A673 (cell line): ENCODE measurements at regions not wholly inside any gene's neighbourhood (a gene's known extent, or its start where the extent isn't known, plus 50 kb on each side); places are given as distances from the start of the nearest gene placed in this dataset.

ENCODE experiments used
- BruUV-seq: library from RNA; stranded (reverse); fragments of 400-500 nt; replicated peaks from 2 replicates; lab custom pipeline; 2021; lab: Mats Ljungman, UMichigan
- CTCF ChIA-PET: fragments of 300-600 bp; sonication (Branson Sonifier 250); formaldehyde crosslinking; loops from one replicate; lab custom pipeline; 2022; ENCODE audit warnings: antibody characterized with exemption; lab: Charles Lee
- POLR2A ChIA-PET: fragments of 300-600 bp; sonication (Branson Sonifier 250); formaldehyde crosslinking; loops from one replicate; lab custom pipeline; 2022; ENCODE audit warnings: antibody characterized with exemption; ENCODE audit not compliant: low non-redundant PET; lab: Charles Lee
- DNase-seq: peaks from one replicate; pipeline ENCODE4 v3.0.0-alpha.2; 2015; ENCODE audit warnings: low spot score
- H3K27ac ChIP-seq: fragments of 200-600 bp; sonication (generic); 2 replicates; pipeline ENCODE4 v1.5.1; 2016; ENCODE audit warnings: mixed run types, low read depth, mild to moderate bottlenecking, mixed read lengths, antibody characterized with exemption, low read length; ENCODE audit not compliant: poor library complexity, severe bottlenecking
- H3K27me3 ChIP-seq: fragments of 200-600 bp; sonication (generic); replicated peaks from 2 replicates; pipeline ENCODE4 v1.6.1; 2017; ENCODE audit warnings: mixed run types, low read depth, mild to moderate bottlenecking, mixed read lengths, antibody characterized with exemption, low read length; ENCODE audit not compliant: insufficient read depth, poor library complexity
- H3K36me3 ChIP-seq: fragments of 200-600 bp; sonication (generic); 2 replicates; pipeline ENCODE4 v1.6.1; 2016; ENCODE audit warnings: mixed run types, mild to moderate bottlenecking, mixed read lengths, antibody characterized with exemption, low read length; ENCODE audit not compliant: insufficient read depth, poor library complexity, severe bottlenecking
- H3K4me1 ChIP-seq: fragments of 200-600 bp; sonication (generic); 2 replicates; pipeline ENCODE4 v1.6.1; 2017; ENCODE audit warnings: mixed run types, mild to moderate bottlenecking, mixed read lengths, antibody characterized with exemption, low read length; ENCODE audit not compliant: insufficient read depth, poor library complexity, severe bottlenecking
- H3K4me3 ChIP-seq: fragments of 200-600 bp; sonication (generic); 2 replicates; pipeline ENCODE4 v1.5.1; 2016; ENCODE audit warnings: low read depth, mixed run types, mild to moderate bottlenecking, mixed read lengths, low read length; ENCODE audit not compliant: poor library complexity, severe bottlenecking
- H3K9me3 ChIP-seq: fragments of 200-600 bp; sonication (generic); 2 replicates; pipeline ENCODE4 v1.6.1; 2016; ENCODE audit warnings: mixed run types, low read depth, mild to moderate bottlenecking, mixed read lengths, antibody characterized with exemption, low read length; ENCODE audit not compliant: poor library complexity, severe bottlenecking
- EZH2 ChIP-seq: fragments of 200-600 bp; sonication (generic); IDR thresholded peaks from 2 replicates; pipeline ENCODE4 v1.6.1; 2017; ENCODE audit warnings: borderline replicate concordance, low read depth, mild to moderate bottlenecking, mixed read lengths, antibody characterized with exemption, low read length; ENCODE audit not compliant: poor library complexity, severe bottlenecking
- intact Hi-C: fragments of 100-400 bp; cut with micrococcal nuclease; formaldehyde crosslinking; loops from one replicate; pipeline ENCODE4 v1.10.0; 2022; ENCODE audit not compliant: unreplicated experiment
- TF ChIP-seq, protein P1 (sequence below): fragments of 300-800, 200-600 bp; sonication (generic); conservative IDR thresholded peaks from 2 replicates; pipeline ENCODE4 v1.5.1; 2017; ENCODE audit warnings: low read depth, mild to moderate bottlenecking, antibody characterized with exemption, low read length, moderate library complexity, mixed read lengths

DNA sequence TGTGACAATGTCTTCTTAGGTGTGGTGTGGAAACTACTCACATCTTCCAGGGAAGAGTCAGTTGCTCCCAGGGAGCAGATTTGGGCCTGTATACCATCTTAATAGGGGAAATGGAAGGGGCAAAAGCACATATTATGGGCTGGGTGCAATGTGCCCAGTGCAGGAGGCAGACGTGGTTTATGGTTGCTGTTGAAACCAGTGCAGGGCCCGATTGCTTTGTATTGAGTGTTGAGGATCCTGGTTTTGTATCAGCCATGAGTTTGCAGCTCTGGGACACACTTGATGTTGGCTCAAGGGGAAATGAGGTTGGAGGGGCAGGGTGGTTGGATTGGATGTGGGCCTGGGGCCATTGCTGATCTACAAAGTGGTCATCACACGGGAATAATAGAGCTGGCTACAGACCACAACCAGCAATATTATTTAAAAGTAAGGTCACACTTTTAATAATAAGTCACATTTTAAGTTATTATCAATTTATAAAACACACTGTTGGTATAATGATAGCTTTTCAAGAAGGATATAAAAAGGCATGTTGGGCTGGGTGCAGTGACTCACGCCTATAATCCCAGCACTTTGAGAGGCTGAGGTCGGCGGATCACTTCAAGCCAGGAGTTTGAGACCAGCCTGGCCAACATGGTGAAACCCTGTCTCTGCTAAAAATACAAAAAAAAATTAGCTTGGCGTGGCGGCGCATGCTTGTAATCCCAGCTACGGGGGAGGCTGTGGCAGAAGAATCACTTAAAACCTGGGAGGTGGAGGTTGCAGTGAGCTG lies 302.4 kb downstream of the SEC14L1 start:
- ChIA-PET CTCF (no interaction called here), POLR2A (no interaction called here)
- Histone ChIP-seq H3K36me3 (no peaks in the 10 kb centered on the region), H3K4me3 (no peak overlapping the region), H3K27me3 (no peaks in the 10 kb centered on the region), H3K27ac (no peak overlapping the region), H3K9me3 (no peaks in the 10 kb centered on the region), H3K4me1 (peaks cover 50% of the 10 kb centered on the region)
- no peak for TF ChIP-seq EZH2
- BruUV-seq = no TSS peak
- intact Hi-C loops = no loop called here
- DNase-seq = no peak

DNA sequence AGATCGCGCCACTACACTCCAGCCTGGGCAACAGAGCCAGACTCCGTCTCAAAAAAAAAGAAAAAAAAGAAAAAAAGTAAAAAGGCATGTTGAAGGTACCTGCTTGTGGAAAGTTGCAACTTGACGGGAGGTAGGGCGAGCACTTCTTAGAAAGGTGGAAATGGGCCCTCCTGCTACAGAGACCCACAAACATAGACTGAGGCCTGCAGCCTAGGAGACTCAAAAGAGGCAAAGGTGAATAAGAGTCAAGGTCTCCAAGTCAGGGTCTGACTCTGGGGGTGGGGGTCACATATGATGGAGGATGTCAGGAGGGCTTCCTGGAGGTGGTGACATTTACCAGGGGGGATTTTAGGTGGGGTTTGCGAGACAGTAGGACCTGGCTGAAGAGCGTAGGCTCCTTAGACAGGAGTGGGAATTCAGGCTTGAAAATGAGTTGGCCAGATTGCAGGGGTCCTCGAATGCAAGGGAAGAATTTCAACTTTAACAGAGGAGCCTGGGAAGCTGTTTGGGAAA lies 303.0 kb downstream of the SEC14L1 start:
- intact Hi-C loops = no loop called here
- no peak overlapping the region for H3K4me3 ChIP-seq
- H3K36me3 ChIP-seq = no peaks in the 10 kb centered on the region
- ChIA-PET CTCF (no interaction called here), POLR2A (no interaction called here)
- BruUV-seq = no TSS peak
- no peaks in the 10 kb centered on the region for H3K9me3 ChIP-seq
- no peaks in the 10 kb centered on the region for H3K27me3 ChIP-seq
- H3K27ac ChIP-seq = no peak overlapping the region
- TF ChIP-seq, protein P1, sequence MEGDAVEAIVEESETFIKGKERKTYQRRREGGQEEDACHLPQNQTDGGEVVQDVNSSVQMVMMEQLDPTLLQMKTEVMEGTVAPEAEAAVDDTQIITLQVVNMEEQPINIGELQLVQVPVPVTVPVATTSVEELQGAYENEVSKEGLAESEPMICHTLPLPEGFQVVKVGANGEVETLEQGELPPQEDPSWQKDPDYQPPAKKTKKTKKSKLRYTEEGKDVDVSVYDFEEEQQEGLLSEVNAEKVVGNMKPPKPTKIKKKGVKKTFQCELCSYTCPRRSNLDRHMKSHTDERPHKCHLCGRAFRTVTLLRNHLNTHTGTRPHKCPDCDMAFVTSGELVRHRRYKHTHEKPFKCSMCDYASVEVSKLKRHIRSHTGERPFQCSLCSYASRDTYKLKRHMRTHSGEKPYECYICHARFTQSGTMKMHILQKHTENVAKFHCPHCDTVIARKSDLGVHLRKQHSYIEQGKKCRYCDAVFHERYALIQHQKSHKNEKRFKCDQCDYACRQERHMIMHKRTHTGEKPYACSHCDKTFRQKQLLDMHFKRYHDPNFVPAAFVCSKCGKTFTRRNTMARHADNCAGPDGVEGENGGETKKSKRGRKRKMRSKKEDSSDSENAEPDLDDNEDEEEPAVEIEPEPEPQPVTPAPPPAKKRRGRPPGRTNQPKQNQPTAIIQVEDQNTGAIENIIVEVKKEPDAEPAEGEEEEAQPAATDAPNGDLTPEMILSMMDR = no peak
- TF ChIP-seq EZH2 = no peak
- H3K4me1 ChIP-seq = peaks cover 44% of the 10 kb centered on the region
- no peak for DNase-seq

DNA sequence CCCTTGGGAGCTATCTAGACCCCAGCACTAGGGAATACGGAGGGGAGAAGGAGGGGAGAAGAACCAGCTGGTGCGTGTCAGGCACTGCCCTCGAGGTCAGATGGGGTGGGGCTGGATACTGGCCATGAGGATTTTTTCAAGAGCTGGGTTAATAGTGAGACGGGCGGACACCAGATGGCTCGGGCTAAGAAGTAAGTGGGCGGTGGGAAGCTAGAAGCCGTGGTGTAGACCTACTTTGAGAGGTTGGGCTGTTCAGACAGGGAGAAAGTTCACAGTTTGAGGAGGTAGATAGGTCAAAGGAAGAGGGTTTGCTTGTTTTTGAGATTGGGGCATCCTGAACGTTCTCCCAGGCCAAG lies 303.8 kb downstream of the SEC14L1 start:
- Histone ChIP-seq H3K27me3 (no peaks in the 10 kb centered on the region), H3K9me3 (no peaks in the 10 kb centered on the region), H3K36me3 (no peaks in the 10 kb centered on the region), H3K27ac (no peak overlapping the region), H3K4me3 (no peak overlapping the region), H3K4me1 (peaks cover 38% of the 10 kb centered on the region)
- ChIA-PET POLR2A (no interaction called here), CTCF (interaction anchor here (1.0 kb wide), 1 partner anchor 14 kb away, joined by 4 read pairs; no protein-coding TSS in a partner anchor)
- TF ChIP-seq, protein P1 = no peak
- no peak for TF ChIP-seq EZH2
- intact Hi-C loops = no loop called here
- DNase-seq = no peak
- BruUV-seq = no TSS peak
